Astrocyte (in vitro differentiated cells and primary cell): ENCODE measurements at regions not wholly inside any gene's neighbourhood (a gene's known extent, or its start where the extent isn't known, plus 50 kb on each side); places are given as distances from the start of the nearest gene placed in this dataset.

Experiments used
- EZH2 ChIP-seq: IDR thresholded peaks from 2 replicates; pipeline ENCODE4 v1.6.1; 2012; ENCODE audit warnings: mild to moderate bottlenecking, low read length, inconsistent platforms; ENCODE audit not compliant: insufficient read depth
- TF ChIP-seq, protein P1 (sequence below): IDR thresholded peaks from 2 replicates; pipeline ENCODE4 v1.5.1; 2011; ENCODE audit warnings: low read depth, mild to moderate bottlenecking, inconsistent platforms, low read length, moderate library complexity; ENCODE audit not compliant: insufficient read depth

DNA sequence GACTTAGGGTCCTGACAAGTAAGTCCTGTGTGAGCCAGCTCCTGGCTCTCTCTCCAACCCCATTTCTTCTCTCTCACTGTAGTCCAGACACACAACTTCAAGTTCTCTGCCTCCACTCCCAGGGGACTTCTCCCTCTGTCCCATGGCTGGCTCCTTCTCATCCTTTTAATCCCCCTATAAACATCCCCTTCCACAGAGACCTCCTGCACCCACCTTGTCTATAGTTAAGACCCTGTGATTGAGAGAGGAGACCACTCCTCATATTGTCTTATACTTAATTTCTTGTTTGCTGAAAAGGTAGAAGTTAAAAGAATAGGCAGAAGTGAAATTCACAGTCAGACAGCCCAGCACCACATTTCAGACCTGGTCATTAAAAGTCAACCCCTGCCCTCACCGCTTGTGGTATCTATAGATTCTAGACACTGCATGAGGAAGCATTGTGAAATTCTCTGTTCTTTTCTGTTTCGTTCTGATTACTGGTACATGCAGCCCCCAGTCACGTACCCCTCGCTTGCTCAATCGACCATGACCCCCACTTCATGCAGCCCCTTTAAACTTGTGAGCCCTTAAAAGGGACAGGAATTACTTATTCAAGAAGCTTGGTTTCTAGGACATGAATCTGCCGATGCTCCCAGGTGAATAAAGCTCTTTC lies 125.6 kb upstream of the FRMD4A start:
- TF ChIP-seq, protein P1, sequence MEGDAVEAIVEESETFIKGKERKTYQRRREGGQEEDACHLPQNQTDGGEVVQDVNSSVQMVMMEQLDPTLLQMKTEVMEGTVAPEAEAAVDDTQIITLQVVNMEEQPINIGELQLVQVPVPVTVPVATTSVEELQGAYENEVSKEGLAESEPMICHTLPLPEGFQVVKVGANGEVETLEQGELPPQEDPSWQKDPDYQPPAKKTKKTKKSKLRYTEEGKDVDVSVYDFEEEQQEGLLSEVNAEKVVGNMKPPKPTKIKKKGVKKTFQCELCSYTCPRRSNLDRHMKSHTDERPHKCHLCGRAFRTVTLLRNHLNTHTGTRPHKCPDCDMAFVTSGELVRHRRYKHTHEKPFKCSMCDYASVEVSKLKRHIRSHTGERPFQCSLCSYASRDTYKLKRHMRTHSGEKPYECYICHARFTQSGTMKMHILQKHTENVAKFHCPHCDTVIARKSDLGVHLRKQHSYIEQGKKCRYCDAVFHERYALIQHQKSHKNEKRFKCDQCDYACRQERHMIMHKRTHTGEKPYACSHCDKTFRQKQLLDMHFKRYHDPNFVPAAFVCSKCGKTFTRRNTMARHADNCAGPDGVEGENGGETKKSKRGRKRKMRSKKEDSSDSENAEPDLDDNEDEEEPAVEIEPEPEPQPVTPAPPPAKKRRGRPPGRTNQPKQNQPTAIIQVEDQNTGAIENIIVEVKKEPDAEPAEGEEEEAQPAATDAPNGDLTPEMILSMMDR, result no peak
- no peak for TF ChIP-seq EZH2
